Osteoblast (primary cell): ENCODE measurements at regions not wholly inside any gene's neighbourhood (a gene's known extent, or its start where the extent isn't known, plus 50 kb on each side); places are given as distances from the start of the nearest gene placed in this dataset.

Source experiments
- DNase-seq: peaks from one replicate; pipeline ENCODE4 v3.0.0; 2011; ENCODE audit warnings: low spot score, mixed read lengths; ENCODE audit not compliant: insufficient read length; ENCODE audit errors: missing footprints
- H2AFZ ChIP-seq: 2 replicates; pipeline ENCODE4 v1.6.0; 2011; ENCODE audit warnings: mild to moderate bottlenecking, low read length
- H3K27ac ChIP-seq: 2 replicates; pipeline ENCODE4 v1.5.1; 2011; ENCODE audit warnings: mild to moderate bottlenecking, low read depth, low read length, moderate library complexity
- H3K27me3 ChIP-seq: 2 replicates; pipeline ENCODE4 v1.6.0; 2012; ENCODE audit warnings: mild to moderate bottlenecking, control low read depth, inconsistent platforms, low read length, moderate library complexity; ENCODE audit not compliant: insufficient read depth
- H3K36me3 ChIP-seq: 2 replicates; pipeline ENCODE4 v1.5.1; 2011; ENCODE audit warnings: mild to moderate bottlenecking, low read length, control low read depth, moderate library complexity; ENCODE audit not compliant: insufficient read depth
- H3K4me1 ChIP-seq: 2 replicates; pipeline ENCODE4 v1.5.1; 2011; ENCODE audit warnings: mild to moderate bottlenecking, low read length, control low read depth, moderate library complexity; ENCODE audit not compliant: insufficient read depth
- H3K4me2 ChIP-seq: 2 replicates; pipeline ENCODE4 v1.6.0; 2011; ENCODE audit warnings: mild to moderate bottlenecking, low read length; ENCODE audit not compliant: insufficient read depth
- H3K4me3 ChIP-seq: fragments of 200-600 bp; sonication (generic); 3 replicates; pipeline ENCODE4 v1.5.1; 2012; ENCODE audit warnings: mild to moderate bottlenecking, low read length, inconsistent platforms; ENCODE audit not compliant: insufficient read depth
- H3K79me2 ChIP-seq: 2 replicates; pipeline ENCODE4 v1.6.0; 2012; ENCODE audit warnings: mild to moderate bottlenecking, low read length, control low read depth, inconsistent platforms; ENCODE audit not compliant: insufficient read depth
- H3K9me3 ChIP-seq: 2 replicates; pipeline ENCODE4 v1.5.1; 2011; ENCODE audit warnings: low read depth, low read length, control low read depth
- H4K20me1 ChIP-seq: 2 replicates; pipeline ENCODE4 v1.6.0; 2012; ENCODE audit warnings: mild to moderate bottlenecking, low read length, control low read depth; ENCODE audit not compliant: insufficient read depth
- TF ChIP-seq, protein P1 (sequence below): IDR thresholded peaks from 2 replicates; pipeline ENCODE4 v1.5.1; 2011; ENCODE audit warnings: mild to moderate bottlenecking, low read depth, low read length, moderate library complexity; ENCODE audit errors: extremely low read depth

GRCh38 chr16:9260666-9261065 is 169.2 kb downstream of the HAPSTR1 start:
- TF ChIP-seq, protein P1, sequence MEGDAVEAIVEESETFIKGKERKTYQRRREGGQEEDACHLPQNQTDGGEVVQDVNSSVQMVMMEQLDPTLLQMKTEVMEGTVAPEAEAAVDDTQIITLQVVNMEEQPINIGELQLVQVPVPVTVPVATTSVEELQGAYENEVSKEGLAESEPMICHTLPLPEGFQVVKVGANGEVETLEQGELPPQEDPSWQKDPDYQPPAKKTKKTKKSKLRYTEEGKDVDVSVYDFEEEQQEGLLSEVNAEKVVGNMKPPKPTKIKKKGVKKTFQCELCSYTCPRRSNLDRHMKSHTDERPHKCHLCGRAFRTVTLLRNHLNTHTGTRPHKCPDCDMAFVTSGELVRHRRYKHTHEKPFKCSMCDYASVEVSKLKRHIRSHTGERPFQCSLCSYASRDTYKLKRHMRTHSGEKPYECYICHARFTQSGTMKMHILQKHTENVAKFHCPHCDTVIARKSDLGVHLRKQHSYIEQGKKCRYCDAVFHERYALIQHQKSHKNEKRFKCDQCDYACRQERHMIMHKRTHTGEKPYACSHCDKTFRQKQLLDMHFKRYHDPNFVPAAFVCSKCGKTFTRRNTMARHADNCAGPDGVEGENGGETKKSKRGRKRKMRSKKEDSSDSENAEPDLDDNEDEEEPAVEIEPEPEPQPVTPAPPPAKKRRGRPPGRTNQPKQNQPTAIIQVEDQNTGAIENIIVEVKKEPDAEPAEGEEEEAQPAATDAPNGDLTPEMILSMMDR = no peak
- Histone ChIP-seq H3K4me2 (no peak overlapping the region), H4K20me1 (no peaks in the 10 kb centered on the region)

DNA sequence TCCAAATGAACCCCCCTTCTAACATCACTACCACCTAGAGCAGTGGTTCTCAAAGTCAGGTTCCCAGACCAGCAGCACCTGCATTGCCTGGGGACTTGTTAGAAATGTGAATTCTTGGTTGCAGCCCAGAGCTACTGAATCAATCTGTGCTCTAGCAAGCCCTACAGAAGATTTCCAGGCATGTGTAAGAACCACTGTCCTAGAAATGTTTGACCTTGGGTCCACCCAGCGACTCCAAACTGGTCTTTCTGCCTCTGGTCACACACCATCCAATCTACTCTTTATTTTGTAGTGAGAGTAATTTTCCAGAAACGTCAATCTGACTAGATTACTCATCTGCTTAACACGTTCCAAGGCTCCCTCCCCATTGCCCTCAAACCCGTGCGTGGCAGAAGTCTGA is 169.9 kb downstream of the HAPSTR1 start:
- Histone ChIP-seq H4K20me1 (no peaks in the 10 kb centered on the region), H3K36me3 (no peaks in the 10 kb centered on the region), H3K79me2 (no peaks in the 10 kb centered on the region), H3K4me2 (no peak overlapping the region), H3K27me3 (no peaks in the 10 kb centered on the region), H2AFZ (no peak overlapping the region), H3K4me1 (no peaks in the 10 kb centered on the region), H3K27ac (no peak overlapping the region), H3K9me3 (no peaks in the 10 kb centered on the region), H3K4me3 (no peak overlapping the region)
- TF ChIP-seq, protein P1 = no peak
- DNase-seq = no peak

More at GRCh38 chr16:9260666-9261065, 169.2 kb downstream of the HAPSTR1 start:
- no peaks in the 10 kb centered on the region for H3K79me2 ChIP-seq
- H3K4me3 ChIP-seq = no peak overlapping the region
- no peaks in the 10 kb centered on the region for H3K27me3 ChIP-seq
- no peak overlapping the region for H2AFZ ChIP-seq
- no peak for DNase-seq
- H3K9me3 ChIP-seq = no peaks in the 10 kb centered on the region
- no peaks in the 10 kb centered on the region for H3K36me3 ChIP-seq
- no peaks in the 10 kb centered on the region for H3K4me1 ChIP-seq
- H3K27ac ChIP-seq = no peak overlapping the region

DNA sequence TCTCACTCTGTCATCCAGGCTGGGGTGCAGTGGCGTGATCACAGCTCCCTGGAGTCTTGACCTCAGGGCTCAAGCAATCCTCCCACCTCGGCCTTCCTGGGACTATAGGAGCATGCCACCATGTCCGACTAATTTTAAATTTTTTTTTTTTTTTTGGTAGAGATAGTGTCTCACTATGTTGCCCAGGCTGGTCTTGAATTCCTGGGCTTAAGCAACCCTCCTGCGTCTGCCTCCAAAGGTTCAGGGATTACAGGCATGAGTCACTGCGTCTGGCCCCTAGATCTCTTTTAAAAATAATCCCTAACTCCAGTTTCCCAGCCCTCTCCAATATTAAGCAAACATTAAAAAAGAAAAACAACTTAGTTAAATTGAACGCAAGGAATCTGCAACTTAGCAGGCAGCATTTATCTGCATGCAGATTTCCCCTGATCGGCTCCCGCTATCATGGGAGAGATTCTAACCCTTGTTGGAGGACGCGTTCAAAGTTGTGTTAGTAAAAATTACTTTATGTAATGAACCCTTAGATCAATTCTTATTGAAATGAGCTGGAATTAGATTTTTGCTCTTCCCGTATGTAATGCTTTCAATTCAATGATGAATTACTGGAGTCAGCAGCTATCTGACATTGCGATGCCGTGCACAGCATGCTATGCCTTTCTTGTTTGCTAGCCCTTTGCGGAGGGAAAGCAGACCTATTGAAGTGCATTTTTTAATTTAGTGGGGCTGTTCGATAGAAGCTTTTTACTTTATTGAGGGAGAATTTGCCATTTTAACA is 171.7 kb downstream of the HAPSTR1 start:
- no peak overlapping the region for H3K4me3 ChIP-seq
- no peak for DNase-seq
- H3K4me1 ChIP-seq = no peaks in the 10 kb centered on the region
- no peak overlapping the region for H3K4me2 ChIP-seq
- no peaks in the 10 kb centered on the region for H3K79me2 ChIP-seq
- H4K20me1 ChIP-seq = no peaks in the 10 kb centered on the region
- H3K27me3 ChIP-seq = no peaks in the 10 kb centered on the region
- H3K36me3 ChIP-seq = no peaks in the 10 kb centered on the region
- no peak overlapping the region for H2AFZ ChIP-seq
- no peaks in the 10 kb centered on the region for H3K9me3 ChIP-seq
- no peak overlapping the region for H3K27ac ChIP-seq
- TF ChIP-seq, protein P1 = no peak

DNA sequence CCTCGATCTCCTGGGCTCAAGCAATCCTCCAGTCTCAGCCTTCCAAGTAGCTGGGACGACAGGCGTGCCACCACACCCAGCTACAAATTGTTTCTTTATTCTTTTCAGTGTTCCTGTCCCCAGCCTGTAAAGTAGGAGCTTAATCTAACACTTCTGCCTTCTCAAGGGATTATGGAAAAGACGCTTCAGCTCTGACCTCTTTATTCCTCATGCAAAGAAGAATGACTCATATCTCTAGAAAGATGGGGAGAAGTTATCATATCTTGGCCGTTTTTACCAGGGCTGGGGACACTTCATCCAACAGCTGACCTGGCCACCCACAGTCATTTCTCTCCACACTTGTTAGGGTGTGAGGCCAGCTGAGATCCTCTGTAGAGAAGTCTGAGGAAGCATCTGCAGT is 172.6 kb downstream of the HAPSTR1 start:
- no peak overlapping the region for H3K4me3 ChIP-seq
- H3K9me3 ChIP-seq = no peaks in the 10 kb centered on the region
- no peaks in the 10 kb centered on the region for H3K36me3 ChIP-seq
- H4K20me1 ChIP-seq = no peaks in the 10 kb centered on the region
- DNase-seq = no peak
- no peak overlapping the region for H2AFZ ChIP-seq
- no peak overlapping the region for H3K27ac ChIP-seq
- TF ChIP-seq, protein P1 = no peak
- no peaks in the 10 kb centered on the region for H3K79me2 ChIP-seq
- H3K4me2 ChIP-seq = no peak overlapping the region
- no peaks in the 10 kb centered on the region for H3K4me1 ChIP-seq
- no peaks in the 10 kb centered on the region for H3K27me3 ChIP-seq
